GM19372 (cell line): ENCODE measurements at regions not wholly inside any gene's neighbourhood (a gene's known extent, or its start where the extent isn't known, plus 50 kb on each side); places are given as distances from the start of the nearest gene placed in this dataset.

Experiments used
- ATAC-seq: cut with Tn5 transposase; IDR thresholded peaks from one replicate; pipeline ENCODE4 v1.9.1; 2021; ENCODE audit warnings: mild to moderate bottlenecking, low read depth, moderate library complexity; ENCODE audit not compliant: unreplicated experiment

DNA sequence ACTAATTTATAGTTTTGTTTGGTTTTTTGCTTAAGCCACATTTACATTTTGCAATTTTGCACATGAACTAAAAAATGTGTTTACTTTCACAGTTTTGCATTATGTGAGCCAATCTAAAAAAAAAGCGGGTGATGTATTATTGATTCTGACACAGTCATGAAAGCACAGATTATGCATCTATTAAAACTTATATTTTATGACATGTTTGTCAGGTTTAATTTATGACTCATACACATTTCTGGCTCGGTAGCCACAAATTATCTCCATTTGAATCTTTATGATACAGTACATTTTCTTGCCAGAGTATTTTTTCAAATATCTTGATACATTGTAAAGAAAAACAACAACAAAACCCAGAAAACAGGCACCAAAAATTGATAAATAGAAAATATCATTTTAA lies 280.4 kb upstream of the GRIP1 start:
- no peak for ATAC-seq

GRCh38 chr12:66960006-66960405 lies 281.1 kb upstream of the GRIP1 start:
- no peak for ATAC-seq

- ATAC-seq: no peak
Measured at GRCh38 chr12:66960704-66961690, 282.1 kb upstream of the GRIP1 start.

DNA sequence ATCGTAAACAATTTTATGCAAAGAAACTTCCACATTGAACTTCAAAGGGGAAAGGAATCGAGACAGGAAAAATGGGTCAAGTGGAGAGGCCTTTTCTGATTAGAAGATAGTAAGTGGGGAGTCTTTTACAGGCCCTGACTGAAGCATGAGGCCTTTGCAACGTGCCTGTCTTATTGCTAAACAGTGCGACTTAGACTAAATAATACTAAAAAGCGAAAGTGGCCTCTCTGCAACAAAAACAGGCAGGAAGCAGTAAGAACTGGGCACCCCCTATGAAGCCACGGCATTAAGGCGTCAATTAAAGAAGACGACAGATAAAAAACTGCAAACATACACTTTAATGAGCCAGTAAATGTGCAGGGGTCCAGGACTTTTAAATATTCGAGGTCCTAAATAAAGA lies 283.4 kb upstream of the GRIP1 start:
- no peak for ATAC-seq

DNA sequence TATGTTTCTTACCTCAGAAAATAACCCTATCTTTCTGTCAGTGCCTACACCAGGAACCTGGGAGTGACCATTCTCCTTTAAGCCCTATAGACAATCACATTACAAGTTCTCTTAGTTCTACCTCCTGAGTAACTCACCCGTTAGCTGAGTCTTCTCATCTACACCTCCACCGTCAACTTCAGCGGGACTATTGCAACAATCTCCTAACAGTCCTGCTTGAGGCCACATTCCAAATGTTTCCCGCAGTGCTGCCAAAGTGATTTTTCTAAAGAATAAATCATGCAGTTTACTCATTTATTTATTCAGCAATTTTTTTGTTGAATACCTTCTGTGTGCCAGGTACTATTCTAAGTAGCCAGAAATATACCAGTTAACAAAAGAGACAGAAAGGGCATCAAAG lies 285.0 kb upstream of the GRIP1 start:
- no peak for ATAC-seq

GRCh38 chr12:66964629-66965028 lies 285.8 kb upstream of the GRIP1 start:
- no peak for ATAC-seq

DNA sequence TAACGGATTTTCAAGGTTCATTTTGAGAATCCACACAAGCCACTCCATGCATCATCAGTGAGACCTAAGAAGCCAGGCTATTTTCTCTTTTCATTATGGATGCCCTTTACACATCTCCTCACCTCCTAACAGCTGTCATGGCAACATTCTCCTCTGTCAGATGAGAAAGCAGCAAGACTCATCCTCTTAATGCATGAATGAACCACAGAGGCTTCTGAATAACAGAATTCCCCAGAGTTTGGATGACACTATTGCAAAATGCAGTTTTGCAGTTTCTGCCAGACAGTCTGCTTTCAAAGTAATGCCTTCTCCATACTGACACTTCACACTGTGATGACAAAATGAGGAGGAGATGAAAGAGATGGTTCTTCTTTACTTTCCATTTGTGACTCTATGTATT lies 286.7 kb upstream of the GRIP1 start:
- no peak for ATAC-seq

DNA sequence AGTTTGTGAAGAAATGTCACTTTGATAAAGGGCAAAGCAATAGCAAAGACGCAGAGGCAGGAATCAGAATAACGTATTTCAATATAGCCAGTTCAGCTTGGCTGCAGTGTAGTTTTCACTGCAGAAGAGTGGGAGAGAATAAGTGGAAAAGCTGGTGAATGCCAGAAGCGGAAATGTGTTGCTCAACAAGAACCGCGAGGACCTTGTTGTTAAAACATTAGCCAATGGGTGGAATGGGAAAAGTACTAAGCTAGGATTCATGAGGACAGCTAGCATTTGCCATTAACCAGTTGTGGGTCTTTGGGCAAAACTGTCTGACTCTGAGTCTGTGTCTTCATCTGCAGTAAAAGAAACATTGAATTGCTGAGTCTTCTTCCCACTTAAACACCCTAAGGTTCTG lies 292.9 kb upstream of the GRIP1 start:
- ATAC-seq: no peak

DNA sequence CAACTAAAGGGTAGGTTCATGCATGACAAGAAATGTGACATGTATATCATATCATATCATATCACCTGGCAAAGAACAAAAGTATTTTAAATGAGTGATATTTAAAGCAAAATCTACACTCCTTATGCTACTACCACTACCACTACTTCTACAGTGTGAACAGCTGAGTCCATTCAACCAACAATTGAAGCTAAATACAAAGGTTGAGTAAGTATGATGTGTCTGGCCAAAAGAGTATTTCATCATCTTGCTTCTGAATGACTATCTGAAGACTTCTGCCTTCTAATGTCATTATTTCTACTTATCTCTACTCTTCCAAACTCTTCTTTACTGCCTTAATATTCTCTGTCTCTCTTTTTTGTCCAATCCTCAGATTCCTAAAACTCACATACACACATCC lies 292.6 kb upstream of the CAND1 start:
- ATAC-seq: no peak

DNA sequence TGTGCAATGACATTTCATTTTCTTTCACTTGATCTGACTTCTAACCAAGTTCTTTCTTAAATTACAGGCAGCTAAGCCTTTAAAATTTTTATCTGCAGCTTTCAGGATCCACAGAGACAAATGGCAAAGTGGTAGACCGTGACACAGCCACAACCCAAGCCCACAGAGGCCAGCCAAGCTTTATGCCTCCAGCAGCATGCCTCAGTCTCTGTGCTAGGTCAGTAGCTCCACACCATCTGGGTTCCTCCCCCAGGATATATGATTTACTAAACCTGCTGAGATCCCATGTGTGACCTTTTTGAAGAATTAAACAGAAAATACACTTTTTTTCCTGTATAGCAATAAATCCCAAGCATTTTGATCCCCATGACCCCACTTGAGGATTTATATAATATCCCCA lies 290.4 kb upstream of the CAND1 start:
- no peak for ATAC-seq

DNA sequence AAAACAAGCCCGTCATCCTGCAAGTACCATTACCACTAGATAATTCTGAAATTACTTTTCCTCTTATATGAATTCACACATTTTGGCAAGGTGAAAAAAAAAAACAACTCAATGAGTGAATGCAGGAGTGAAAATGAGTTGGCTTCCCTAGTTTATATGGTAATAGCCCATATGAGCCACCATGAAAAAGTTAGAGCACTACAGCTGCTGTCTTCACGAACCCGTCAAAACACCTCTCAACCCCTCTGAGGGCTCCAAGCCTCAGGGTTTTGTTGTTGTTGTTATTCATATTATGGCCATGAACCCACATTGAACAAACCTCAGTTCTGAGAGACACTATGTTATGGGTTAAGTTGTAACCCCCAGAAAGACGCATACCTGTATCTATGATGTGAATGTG lies 289.9 kb upstream of the CAND1 start:
- ATAC-seq: no peak

DNA sequence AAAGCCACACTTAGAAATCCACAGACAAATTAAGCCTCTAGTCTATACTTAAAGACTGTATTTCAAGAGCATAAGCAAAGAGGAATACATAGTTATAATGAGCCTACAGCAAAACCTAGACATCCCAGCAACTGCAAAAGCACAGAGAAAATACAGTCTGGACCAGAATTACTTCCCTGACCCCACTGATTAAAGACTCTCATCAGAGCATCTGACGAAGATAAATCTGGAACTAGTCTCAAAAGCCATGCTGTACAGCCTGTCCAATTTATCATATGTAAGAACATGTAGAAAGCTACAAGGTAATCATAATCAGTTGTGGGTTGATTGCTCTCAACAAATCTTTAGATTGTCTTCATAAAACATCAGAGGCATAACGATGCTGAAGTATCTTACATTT lies 285.1 kb upstream of the CAND1 start:
- ATAC-seq: no peak

- ATAC-seq: no peak
Measured at GRCh38 chr12:66984962-66985361, 284.2 kb upstream of the CAND1 start.

DNA sequence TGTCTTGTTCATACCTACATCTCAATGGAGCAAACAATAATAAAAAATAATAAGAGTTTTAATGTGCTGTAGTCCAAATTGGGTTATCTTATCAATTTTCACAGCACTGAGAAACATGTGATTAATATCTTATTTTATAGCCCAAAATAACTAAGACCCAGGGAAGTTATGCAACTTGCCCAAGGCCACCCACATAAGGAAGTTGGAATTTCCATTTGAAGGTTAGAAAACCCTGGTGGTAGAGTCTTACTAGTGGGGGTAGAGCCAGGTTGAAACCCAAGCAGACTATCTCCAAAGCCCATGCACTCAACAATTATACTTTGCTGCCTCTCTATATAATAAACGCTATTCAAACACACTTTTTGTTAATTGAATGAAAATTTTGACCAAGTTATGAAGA lies 270.0 kb upstream of the CAND1 start:
- no peak for ATAC-seq

- no peak for ATAC-seq
Measured at GRCh38 chr12:67001251-67001650, 267.9 kb upstream of the CAND1 start.

DNA sequence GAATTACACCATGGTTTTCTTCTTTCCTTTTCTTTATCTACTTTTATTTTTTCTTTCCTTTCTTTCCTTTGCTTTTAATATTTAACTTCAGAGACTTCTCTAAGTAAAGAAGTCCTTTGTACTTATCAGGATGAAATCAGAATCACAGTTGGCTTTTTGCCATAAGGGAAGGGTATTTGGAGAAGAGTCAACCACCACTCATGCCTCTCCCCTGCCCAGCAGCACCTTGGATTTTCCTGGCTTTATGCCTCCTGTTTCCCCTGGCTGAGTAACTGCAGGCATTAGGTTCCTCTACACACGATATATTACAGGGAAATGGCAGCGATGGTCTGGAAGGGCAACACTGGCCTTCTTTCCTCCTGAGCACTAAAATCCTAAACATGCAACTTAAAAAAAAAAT lies 266.4 kb upstream of the CAND1 start:
- no peak for ATAC-seq

DNA sequence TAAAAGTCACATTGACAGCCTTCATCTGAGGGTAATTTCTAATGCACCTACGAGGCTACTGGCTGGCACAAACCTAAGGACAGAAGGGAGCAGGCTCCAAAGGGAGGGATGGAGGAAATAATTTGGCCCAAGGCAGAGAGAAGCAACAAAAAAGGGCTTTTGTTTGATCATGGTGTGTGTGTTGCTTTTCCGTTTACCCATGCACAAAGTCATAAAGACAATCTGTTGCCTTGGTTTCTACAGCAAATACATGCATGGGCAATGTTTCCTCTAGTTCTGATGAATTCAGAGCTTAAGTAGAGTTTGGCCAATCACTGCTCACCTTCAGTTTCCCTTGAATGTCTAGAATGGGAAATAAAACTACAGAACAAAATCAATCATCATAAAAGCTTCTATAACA lies 262.5 kb upstream of the CAND1 start:
- no peak for ATAC-seq

DNA sequence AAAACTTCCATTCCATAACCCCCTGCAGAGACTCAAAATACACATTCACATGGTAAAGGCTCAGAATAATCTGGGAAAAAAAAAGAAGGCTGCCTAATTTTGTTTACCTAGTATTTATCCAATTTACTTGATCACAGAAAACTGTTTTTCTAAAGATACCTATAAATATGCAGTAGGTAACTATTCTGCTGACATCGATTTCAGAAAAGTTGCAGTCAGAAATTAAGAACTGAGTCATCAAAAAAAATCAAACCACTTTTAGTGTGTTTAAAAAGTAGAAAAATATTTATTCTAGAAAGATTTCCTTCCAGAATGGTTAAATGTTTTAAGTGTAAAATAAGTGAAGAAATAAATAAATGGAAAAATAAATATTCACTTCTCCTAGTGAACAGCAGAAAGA lies 254.5 kb upstream of the CAND1 start:
- no peak for ATAC-seq

DNA sequence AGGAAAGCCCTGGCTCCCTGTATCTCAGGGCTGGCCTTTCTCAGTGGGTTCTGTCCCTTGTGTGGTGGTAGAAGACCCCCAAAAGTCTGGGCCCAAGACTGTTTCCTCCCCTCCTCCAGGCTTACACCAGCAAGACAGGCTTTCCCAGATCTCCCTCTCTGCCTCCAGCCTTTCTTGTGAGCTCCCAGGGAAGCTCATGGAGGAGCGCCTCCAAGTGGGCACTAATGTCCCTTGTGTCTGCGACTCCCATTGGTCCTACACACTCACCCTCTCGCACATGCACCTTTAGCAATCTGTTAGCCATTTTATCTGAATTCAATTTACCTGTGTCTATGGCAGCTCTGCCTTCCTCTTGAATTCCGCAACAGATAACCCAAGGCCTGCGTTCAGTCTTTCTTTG lies 251.1 kb upstream of the CAND1 start:
- no peak for ATAC-seq

DNA sequence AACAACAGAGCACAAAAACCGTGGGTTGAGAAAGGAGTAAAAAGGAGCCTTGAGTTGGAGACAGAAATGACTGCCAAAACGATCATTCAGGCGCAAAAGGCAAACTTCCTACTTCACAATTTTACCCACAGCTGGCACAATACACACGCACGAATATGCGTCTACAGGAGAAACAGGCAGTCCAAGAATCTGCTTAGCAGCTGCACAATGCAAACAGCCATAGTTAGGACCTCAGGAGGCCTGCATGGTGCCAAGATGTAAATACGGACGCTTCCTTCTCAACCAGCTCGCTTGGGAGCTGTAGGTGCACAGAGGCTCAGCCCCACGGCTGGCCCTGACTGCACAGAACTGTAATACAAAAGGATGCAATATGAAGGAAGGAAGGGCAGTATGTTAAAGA lies 250.1 kb upstream of the CAND1 start:
- ATAC-seq: no peak

- peak; percentile 87 for ATAC-seq
Measured at GRCh38 chr12:67025543-67026114, 243.5 kb upstream of the CAND1 start.
